GM18517 (cell line): ENCODE measurements at regions not wholly inside any gene's neighbourhood (a gene's known extent, or its start where the extent isn't known, plus 50 kb on each side); places are given as distances from the start of the nearest gene placed in this dataset.
"Not testable (repeated sequence)": the region's sequence is repeated elsewhere in the genome, so short reads cannot be mapped to it uniquely, and the experiment has no call there.

ENCODE experiments used
- ATAC-seq: cut with Tn5 transposase; IDR thresholded peaks from one replicate; pipeline ENCODE4 v1.9.1; 2021; ENCODE audit warnings: mild to moderate bottlenecking, moderate library complexity; ENCODE audit not compliant: unreplicated experiment

GRCh38 chr14:22118899-22119477, 445.4 kb upstream of the OR4E1 start:
- ATAC-seq, result no peak

GRCh38 chr14:22113401-22113800, 439.8 kb upstream of the OR4E1 start:
- no peak for ATAC-seq

- ATAC-seq, result no peak
These were observed 438.4 kb upstream of the OR4E1 start for GRCh38 chr14:22112004-22112403.

- ATAC-seq, result no peak
These were observed 434.1 kb upstream of the OR4E1 start for GRCh38 chr14:22107753-22108152.

- ATAC-seq, result no peak
These were observed 433.4 kb upstream of the OR4E1 start for GRCh38 chr14:22106700-22107697.

GRCh38 chr14:22105624-22106006, 432.0 kb upstream of the OR4E1 start:
- ATAC-seq, result no peak

GRCh38 chr14:22105006-22105623, 431.5 kb upstream of the OR4E1 start:
- ATAC-seq, result no peak

GRCh38 chr14:22100764-22101120, 427.1 kb upstream of the OR4E1 start:
- not testable (repeated sequence) for ATAC-seq

- ATAC-seq, result no peak
These were observed 426.5 kb upstream of the OR4E1 start for GRCh38 chr14:22099942-22100763.

- ATAC-seq, result no peak
These were observed 424.8 kb upstream of the OR4E1 start for GRCh38 chr14:22098435-22098834.

GRCh38 chr14:22097586-22098292, 424.1 kb upstream of the OR4E1 start:
- ATAC-seq, result no peak

- no peak for ATAC-seq
These were observed 423.5 kb upstream of the OR4E1 start for GRCh38 chr14:22097072-22097471.

- no peak for ATAC-seq
These were observed 422.9 kb upstream of the OR4E1 start for GRCh38 chr14:22096514-22096895.

- ATAC-seq, result no peak
These were observed 422.4 kb upstream of the OR4E1 start for GRCh38 chr14:22095860-22096513.

- ATAC-seq, result no peak
These were observed 416.3 kb upstream of the OR4E1 start for GRCh38 chr14:22089940-22090339.

GRCh38 chr14:22088614-22089342, 415.2 kb upstream of the OR4E1 start:
- ATAC-seq, result no peak

- no peak for ATAC-seq
These were observed 412.5 kb upstream of the OR4E1 start for GRCh38 chr14:22086131-22086530.

GRCh38 chr14:22084393-22085281, 411.0 kb upstream of the OR4E1 start:
- ATAC-seq, result no peak
